K562 (cell line): ENCODE measurements at regions not wholly inside any gene's neighbourhood (a gene's known extent, or its start where the extent isn't known, plus 50 kb on each side); places are given as distances from the start of the nearest gene placed in this dataset.

ENCODE experiments used
- ATAC-seq: fragments of 200-7000 bp; cut with Tn5 transposase; 3 replicates; pipeline ENCODE4 v1.9.1; 2020; ENCODE audit warnings: moderate library complexity
- BruUV-seq: library from RNA; stranded (reverse); fragments of 400-500 nt; replicated peaks from 2 replicates; lab custom pipeline; 2021; lab: Mats Ljungman, UMichigan
- CTCF ChIA-PET: fragments of 300-600 bp; formaldehyde crosslinking; extraction: SDS; loops from one replicate; lab custom pipeline; 2021; ENCODE audit warnings: low intra/inter-chr PET ratio; lab: Yijun Ruan, JAX
- POLR2A ChIA-PET: fragments of 300-600, 350-650 bp; sonication (Branson Sonifier 250); formaldehyde crosslinking; extraction: SDS; loops from one replicate; lab custom pipeline; 2021; ENCODE audit warnings: antibody characterized with exemption, inconsistent platforms; lab: Yijun Ruan, JAX
- DNase-seq, 4 experiments: peaks; one replicate each; pipeline versions ENCODE4 v3.0.0 to v3.0.0-alpha.2; 2011 to 2018; ENCODE audit warnings: low spot score in 3 of 4, mixed read lengths in 3 of 4; ENCODE audit errors: extremely low read depth in 1 of 4
- FAIRE-seq: peaks from 2 replicates; lab custom pipeline; 2011; peaks lifted over from hg19 to GRCh38; lab: Jason Lieb, UNC
- H2AFZ ChIP-seq: 2 replicates; pipeline ENCODE4 v1.6.0; 2011; ENCODE audit warnings: low read depth, low read length, control low read depth, inconsistent platforms
- H3K27ac ChIP-seq: fragments of 200-600 bp; 3 replicates; pipeline ENCODE4 v1.8.0; 2011; ENCODE audit warnings: low read depth, mild to moderate bottlenecking, control low read depth, inconsistent platforms, low read length, moderate library complexity, mixed read lengths; ENCODE audit errors: extremely low read depth
- H3K27me3 ChIP-seq, 2 experiments: fragments of 300-600 bp in 1 of 2; 2 replicates in 1 of 2; 3 replicates in 1 of 2; pipeline versions ENCODE4 v1.6.0 to v1.8.0; 2011; ENCODE audit warnings: inconsistent platforms in 2 of 2, low read length in 2 of 2, mild to moderate bottlenecking in 1 of 2, mixed read lengths in 1 of 2, moderate library complexity in 1 of 2; ENCODE audit not compliant: control insufficient read depth in 2 of 2, insufficient read depth in 2 of 2
- H3K36me3 ChIP-seq: fragments of 300-600 bp; 3 replicates; pipeline ENCODE4 v1.8.0; 2011; ENCODE audit warnings: mild to moderate bottlenecking, low read length, inconsistent platforms; ENCODE audit not compliant: control insufficient read depth, insufficient read depth
- H3K4me1 ChIP-seq, 2 experiments: fragments of 200-600 bp in 1 of 2; replicated peaks in 1 of 2; 2 replicates in 1 of 2; 3 replicates in 1 of 2; pipeline versions ENCODE4 v1.5.1 to v1.8.0; 2011; ENCODE audit warnings: inconsistent platforms in 2 of 2, low read length in 2 of 2, mild to moderate bottlenecking in 1 of 2, mixed read lengths in 1 of 2, moderate library complexity in 1 of 2; ENCODE audit not compliant: control insufficient read depth in 2 of 2, insufficient read depth in 2 of 2
- H3K4me2 ChIP-seq: 2 replicates; pipeline ENCODE4 v1.6.1; 2011; ENCODE audit warnings: low read length, control low read depth, inconsistent platforms, mixed read lengths; ENCODE audit not compliant: insufficient read depth
- H3K4me3 ChIP-seq: fragments of 200-600 bp; sonication (generic), shearing (Covaris generic); 2 replicates; pipeline ENCODE4 v1.5.1; 2016; ENCODE audit warnings: control low read depth, inconsistent platforms
- H3K79me2 ChIP-seq: fragments of 200-600 bp; 3 replicates; pipeline ENCODE4 v1.8.0; 2011; ENCODE audit warnings: low read length, inconsistent platforms; ENCODE audit not compliant: control insufficient read depth, insufficient read depth
- H3K9ac ChIP-seq, 2 experiments: 2 replicates each; pipeline versions ENCODE4 v1.6.0 to v1.6.1; 2011; ENCODE audit warnings: low read depth in 2 of 2, low read length in 2 of 2, control low read depth in 1 of 2, inconsistent platforms in 1 of 2, mild to moderate bottlenecking in 1 of 2, mixed read lengths in 1 of 2; ENCODE audit not compliant: insufficient read depth in 1 of 2
- H3K9me1 ChIP-seq: one replicate; pipeline ENCODE4 v1.6.0; 2011; ENCODE audit warnings: inconsistent platforms, mild to moderate bottlenecking, low read length, moderate library complexity; ENCODE audit not compliant: control insufficient read depth, insufficient read depth
- H3K9me3 ChIP-seq: replicated peaks from 2 replicates; pipeline ENCODE4 v1.5.1; 2011; ENCODE audit warnings: low read depth, low read length, inconsistent platforms; ENCODE audit not compliant: control insufficient read depth, insufficient read depth
- H4K20me1 ChIP-seq: replicated peaks from 2 replicates; pipeline ENCODE4 v1.6.1; 2011; ENCODE audit warnings: low read length, inconsistent platforms, mixed read lengths; ENCODE audit not compliant: control insufficient read depth, insufficient read depth
- HNRNPLL ChIP-seq: fragments of 200-400 bp; formaldehyde crosslinking; IDR thresholded peaks from 2 replicates; pipeline ENCODE4 v1.6.1; 2017; ENCODE audit warnings: low read length, low read depth, mild to moderate bottlenecking; ENCODE audit not compliant: poor library complexity, severe bottlenecking
- MGA ChIP-seq: fragments of 450-650 bp; IDR thresholded peaks from 2 replicates; pipeline ENCODE4 v1.6.1; 2016; ENCODE audit warnings: mild to moderate bottlenecking, moderate library complexity
- WGBS: fragments of 100-300 bp; shearing (Covaris generic); methylation state at CpG from one replicate; pipeline ENCODE4 v1.1.6; 2016; ENCODE audit warnings: low coverage, mixed read lengths; ENCODE audit not compliant: insufficient coverage; ENCODE audit errors: missing lambda C conversion rate; 5-methylcytosine and 5-hydroxymethylcytosine counted together
- in situ Hi-C: fragments of 300-500 bp; cut with MboI; formaldehyde crosslinking; loops from 4 replicates; pipeline ENCODE4 v1.15.0; 2018; ENCODE audit warnings: inconsistent platforms, mixed read lengths
- intact Hi-C: fragments of 100-400 bp; cut with micrococcal nuclease; formaldehyde crosslinking; loops from 2 replicates; pipeline ENCODE4 v1.14.2; 2022

- intact Hi-C loops, result loop anchor here (1.0 to 10.0 kb wide), 8 partner anchors 32 to 685 kb away; no protein-coding TSS in a partner anchor
- no peaks in the 10 kb centered on the region for H3K9me1 ChIP-seq
- WGBS, result 41% methylated on average over 4 of the region's 4 CpGs
- H3K9me3 ChIP-seq, result no peaks in the 10 kb centered on the region
- peak overlapping the region; percentile 48 for H2AFZ ChIP-seq
- H3K4me3 ChIP-seq, result no peak overlapping the region
- H3K27me3 ChIP-seq, result no peaks in the 10 kb centered on the region
- no peaks in the 10 kb centered on the region for H3K79me2 ChIP-seq
- no peaks in the 10 kb centered on the region for H4K20me1 ChIP-seq
- H3K4me2 ChIP-seq, result no peak overlapping the region
- TF ChIP-seq HNRNPLL, result no peak
- 0 out of 2 replicates have a peak, but pooled peaks have one; percentile 6 for TF ChIP-seq MGA
- DNase-seq (no peak), FAIRE-seq (peak; percentile 74), ATAC-seq (no peak)
- H3K4me1 ChIP-seq, result peaks cover 0 to 11% of the 10 kb centered on the region in 2 experiments; a peak in 3 of 5 replicates
- H3K9ac ChIP-seq, result no peak overlapping the region
- ChIA-PET CTCF (interaction anchor here (0.7 to 2.6 kb wide), 10 partner anchors 17 to 682 kb away, joined by 3 to 26 read pairs (median 7); no protein-coding TSS in a partner anchor), POLR2A (interaction anchor here (1.1 kb wide), 1 partner anchor 362 kb away, joined by 4 read pairs; no protein-coding TSS in a partner anchor)
- H3K36me3 ChIP-seq, result no peaks in the 10 kb centered on the region
- H3K27ac ChIP-seq, result no peak overlapping the region
- no TSS peak for BruUV-seq
- in situ Hi-C loops, result loop anchor here (10.0 kb wide), 1 partner anchor 625 kb away; no protein-coding TSS in a partner anchor
Measured at GRCh38 chr2:42859791-42860190, 67.4 kb upstream of the HAAO start.
